GM21390 (cell line): ENCODE measurements at regions not wholly inside any gene's neighbourhood (a gene's known extent, or its start where the extent isn't known, plus 50 kb on each side); places are given as distances from the start of the nearest gene placed in this dataset.
"Not testable (repeated sequence)": the region's sequence is repeated elsewhere in the genome, so short reads cannot be mapped to it uniquely, and the experiment has no call there.

ENCODE experiments used
- ATAC-seq: cut with Tn5 transposase; IDR thresholded peaks from one replicate; pipeline ENCODE4 v1.9.1; 2021; ENCODE audit not compliant: unreplicated experiment

DNA sequence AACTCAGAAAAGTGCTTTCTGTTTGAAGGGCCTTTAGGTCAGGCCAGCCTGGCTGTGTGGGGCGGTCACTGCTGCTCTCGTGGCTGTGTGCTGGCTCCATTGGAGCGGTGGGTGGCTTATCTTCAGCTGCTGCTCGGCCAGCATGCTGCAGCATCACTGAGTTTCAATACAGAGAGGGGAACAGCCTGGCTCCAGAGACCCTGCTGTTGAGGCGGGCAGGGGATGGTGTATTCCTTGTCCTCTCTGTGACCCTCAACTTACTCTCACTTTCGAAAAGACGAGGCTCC, 248.5 kb upstream of the ONECUT1 start:
- ATAC-seq: no peak

DNA sequence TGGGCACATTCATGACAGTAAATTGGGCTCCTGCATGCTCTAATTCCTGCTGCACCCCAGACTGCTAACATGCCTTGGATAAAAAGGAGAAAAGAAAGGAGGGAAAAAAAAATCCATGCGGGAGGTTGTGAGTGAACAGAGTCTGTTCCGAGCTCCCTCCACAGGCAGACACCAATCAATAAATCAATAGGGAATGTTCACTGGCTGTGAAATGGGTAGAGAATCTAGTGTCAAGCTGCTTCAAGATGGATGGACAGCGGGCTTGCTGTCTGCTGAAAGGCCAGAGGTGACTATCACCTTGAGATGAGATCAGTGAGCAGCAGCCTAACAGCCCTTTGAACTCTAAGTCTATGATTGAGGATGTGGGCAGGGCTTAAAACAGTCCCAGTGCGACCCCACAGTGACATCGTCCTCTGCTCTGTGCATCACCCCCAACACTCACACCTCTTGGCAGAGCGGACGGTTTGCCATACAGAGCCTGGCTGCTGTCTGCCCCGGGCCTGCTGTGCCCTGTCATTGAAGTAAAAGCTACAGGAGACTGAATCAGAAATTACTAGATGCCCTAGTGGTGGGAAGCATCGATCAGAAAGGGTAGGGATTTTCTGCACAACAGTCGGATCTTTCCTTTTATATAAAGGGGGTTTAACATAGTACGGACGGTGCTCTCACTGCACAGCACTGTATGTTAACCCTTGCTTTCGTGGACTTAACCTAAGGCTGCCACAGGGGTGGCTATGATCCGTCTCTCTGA, 247.9 kb upstream of the ONECUT1 start:
- ATAC-seq: no peak

DNA sequence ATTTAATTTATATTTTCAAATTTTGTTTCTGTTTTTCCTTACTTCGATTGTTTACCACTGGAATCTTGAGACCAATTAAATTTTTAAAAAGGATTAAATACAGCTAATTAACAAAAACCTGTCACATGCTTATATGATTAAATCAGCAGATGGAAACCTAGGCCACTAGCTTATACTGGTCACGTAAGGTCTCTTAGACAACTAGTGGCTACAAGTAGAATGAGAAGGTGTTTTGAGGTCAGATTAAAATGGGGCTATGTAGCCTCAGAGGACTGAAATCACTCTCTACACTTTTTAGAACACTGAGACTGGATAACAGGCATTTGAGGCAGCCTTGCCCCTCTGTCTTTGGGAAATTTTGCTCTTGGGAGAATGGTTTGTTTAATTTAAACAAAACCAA, 246.5 kb upstream of the ONECUT1 start:
- no peak for ATAC-seq

DNA sequence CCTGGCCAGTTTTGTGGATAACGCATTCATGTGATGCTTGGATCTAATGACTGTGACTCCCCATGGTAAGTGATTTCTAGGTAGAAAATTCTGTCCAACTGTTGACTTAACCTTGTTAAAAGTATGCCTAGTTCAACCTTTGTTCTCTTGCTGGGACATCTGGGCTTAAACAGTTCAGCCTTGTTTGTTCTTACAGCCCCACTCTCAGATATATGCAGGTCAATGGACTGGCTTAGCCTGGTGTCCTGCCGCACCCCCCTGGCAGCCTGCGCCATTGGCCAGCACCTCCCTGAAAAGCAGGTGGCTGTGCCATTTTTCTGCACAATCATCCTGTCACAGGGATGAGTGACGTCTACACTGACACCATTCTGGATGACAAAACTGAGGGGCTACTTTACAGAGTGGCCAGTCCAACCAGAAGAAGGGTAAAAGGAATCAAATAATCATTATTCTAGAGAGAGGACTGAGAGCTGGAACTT, 244.7 kb upstream of the ONECUT1 start:
- no peak for ATAC-seq

DNA sequence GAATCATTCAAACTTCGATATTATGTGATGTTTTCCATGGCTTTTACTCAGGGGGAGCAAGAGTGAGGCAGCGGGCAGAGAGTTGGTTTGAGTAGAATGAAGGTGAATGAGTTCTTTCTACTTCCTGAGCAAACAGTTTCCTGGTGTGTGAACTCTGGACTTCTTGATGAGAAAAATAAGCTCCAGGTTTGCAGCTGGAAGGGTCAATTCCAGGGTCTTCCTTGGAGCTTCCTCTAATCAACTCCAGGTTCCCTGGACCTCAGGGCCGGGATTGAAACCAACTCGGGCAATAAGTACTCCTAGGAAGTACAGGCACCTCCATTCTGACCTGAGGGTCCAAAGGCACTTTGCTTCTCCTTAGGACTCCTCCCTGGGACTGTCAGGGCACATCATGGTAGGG, 243.6 kb upstream of the ONECUT1 start:
- no peak for ATAC-seq

DNA sequence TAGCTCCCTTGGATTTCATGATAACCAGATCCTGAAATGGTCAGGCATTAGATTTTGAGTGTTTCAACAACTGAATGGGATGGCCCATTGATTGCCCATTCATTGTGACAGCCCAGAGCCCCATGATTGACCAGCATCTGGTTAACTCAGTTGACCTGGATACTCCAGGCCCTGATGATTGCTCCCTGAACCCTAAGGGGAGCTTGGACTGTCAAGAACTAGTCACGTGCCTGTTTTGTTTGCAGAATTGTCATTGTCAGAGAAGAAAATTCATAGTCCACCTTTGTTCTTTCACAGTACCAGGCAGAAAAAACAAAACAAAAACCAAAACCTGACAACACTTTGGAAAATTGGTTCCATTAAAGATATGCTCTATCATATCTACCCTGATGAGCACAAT, 241.3 kb upstream of the ONECUT1 start:
- ATAC-seq: no peak

DNA sequence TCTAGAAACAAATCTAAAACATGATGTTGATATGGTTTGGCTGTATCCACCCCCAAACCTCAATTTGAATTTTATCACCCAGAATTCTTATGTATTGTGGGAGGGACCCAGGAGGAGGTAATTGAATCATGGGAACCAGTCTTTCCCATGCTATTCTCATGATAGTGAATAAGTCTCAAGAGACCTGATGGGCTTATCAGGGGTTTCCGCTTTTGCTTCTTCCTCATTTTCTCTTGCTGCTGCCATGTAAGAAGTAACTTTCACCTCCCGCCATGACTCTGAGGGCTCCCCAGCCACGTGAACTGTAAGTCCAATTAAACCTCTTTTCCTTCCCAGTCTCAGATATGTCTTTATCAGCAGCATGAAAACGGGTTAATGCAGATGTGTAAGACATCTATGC, 232.7 kb upstream of the ONECUT1 start:
- no peak for ATAC-seq

DNA sequence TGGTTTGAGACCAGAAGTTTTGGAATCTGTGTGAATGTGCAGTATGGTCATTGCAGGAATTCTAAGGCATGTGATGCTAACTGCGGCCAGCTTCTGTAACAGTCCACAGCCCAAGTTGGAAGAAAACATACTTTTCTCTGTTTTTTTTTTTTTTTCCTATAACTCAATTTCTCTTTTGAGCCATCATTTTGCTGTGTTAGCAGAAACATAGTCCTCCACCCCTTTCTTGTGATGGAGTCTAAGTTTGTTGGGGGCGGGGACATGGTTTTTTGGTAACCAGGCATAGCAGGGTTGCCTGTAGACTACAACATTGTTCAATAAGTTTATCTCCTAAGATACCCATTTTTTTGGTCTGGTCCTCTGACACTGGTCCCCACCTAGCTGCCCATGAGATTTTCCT, 223.2 kb upstream of the ONECUT1 start:
- no peak for ATAC-seq

DNA sequence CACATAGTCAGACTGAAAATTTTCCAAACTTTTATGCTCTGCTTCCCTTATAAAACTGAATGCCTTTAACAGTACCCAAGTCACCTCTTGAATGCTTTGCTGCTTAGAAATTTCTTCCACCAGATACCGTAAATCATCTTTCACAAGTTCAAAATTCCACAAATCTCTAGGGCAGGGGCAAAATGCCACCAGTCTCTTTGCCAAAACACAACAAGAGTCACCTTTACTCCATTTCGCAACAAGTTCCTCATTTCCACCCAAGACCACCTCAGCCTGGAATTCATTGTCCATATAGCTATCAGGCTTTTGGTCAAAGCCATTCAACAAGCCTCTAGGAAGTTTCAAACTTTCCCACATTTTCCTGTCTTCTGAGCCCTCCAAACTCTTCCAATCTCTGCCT, 221.6 kb upstream of the ONECUT1 start:
- ATAC-seq: not testable (repeated sequence)

DNA sequence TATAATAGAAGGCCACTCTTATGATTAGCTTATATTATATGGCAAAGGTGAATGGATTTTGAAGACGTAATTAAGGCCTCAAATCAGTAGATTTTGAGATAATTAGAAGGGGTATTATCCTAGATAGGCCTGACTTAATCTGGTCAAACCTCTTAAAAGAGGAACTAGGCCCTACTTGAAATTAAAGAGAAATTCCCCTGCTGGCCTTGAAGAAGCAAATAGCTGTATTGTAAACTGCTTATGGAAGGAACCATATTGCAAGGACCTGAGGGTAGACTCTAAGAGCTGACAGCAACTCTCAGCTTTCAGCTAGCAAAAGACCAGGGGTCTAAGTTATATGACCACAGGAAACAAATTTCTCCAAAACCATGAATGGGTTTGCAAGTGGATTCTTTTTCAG, 219.0 kb upstream of the ONECUT1 start:
- ATAC-seq: no peak

DNA sequence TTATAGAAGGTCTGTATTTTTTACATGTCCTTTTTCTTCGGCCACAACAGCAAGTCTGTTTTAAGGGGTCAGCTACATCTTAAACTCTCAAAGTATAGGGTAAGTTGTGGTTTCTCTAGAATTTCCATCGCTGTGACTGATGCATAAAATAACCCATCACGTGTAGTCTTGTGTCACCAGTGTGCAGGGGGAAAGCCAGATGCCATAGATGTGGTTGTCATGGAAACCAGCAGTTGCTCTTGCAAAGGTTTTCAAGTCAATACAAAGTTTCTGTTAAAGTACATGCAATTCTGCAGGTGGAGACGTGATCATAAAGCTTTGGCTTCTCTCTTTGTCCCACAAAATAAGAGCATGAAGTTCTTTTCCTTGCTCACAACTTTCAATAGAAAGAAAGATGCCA, 210.3 kb upstream of the ONECUT1 start:
- no peak for ATAC-seq

DNA sequence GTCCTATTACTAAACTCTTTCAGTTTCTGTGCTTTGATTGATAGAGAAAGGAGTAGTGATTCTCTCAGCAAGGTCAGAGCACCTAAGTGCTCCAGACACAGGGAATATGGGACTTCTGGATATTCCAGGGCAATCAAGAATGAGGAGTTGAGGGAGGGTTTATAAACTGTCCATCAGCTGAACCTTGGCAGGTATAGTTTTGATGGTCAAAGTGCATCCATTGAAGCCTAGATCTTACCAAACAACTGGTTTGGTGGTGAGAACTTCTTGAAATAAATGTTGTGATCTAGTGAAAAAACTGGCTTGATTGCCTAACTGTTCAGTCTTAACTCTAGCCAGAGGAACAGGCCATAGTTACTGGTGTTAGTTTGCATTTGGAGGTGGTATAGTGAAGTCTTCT, 207.0 kb upstream of the ONECUT1 start:
- ATAC-seq: no peak

DNA sequence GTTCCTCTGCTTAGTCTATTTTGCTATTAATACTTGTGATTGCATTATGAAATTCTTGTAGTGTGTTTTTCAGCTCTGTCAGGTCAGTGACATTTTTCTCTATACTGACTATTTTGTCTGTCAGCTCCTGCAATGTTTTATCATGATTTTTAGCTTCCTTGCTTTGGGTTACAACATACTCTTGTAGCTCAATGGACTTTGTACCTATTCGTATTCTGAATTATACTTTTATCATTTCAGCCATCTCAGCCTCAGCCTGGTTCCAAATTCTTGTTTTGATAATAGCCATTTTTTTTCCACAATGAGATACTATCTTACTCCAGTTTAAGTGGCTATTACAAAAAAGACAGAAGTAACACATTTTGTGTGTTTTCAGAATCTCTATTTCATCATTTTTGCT, 204.2 kb upstream of the ONECUT1 start:
- ATAC-seq: no peak

DNA sequence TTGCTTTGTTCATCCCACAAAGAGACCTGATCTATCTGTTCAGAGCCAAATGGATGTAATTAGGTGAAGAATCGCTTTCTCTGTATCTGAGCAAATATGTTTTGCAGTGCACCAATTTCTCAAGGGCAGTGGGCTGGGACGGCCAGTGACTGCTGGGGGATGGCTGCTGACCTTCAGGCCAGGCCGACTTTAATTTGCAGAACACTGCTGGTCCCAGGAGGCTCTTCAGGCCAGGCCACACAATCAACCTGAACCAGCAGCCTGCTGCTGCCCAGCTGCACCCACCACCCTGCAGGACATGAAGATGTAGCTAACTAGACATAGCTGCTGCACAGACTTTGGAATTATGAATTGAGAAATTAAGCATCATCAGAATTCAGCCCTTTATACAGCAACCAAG, 194.4 kb upstream of the ONECUT1 start:
- no peak for ATAC-seq

DNA sequence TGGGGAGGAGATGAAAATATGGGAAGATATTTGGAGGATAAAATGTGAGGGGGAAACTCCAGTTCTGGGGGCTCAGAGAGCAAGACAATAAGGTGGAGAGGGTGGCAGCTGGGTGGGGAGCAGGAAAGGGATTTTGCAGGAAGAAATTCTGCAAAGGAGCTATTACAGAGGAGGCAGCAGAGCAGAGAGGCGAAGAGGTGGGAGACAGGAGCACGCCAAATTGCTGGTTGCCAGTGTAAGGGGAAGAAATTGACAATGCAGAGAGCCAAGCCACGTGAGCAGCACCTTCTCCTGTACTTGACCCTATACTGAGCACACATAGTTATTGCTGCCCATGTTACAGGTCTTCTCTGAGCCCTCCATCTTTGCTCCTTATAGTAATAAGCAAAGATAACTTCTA, 190.3 kb upstream of the ONECUT1 start:
- ATAC-seq: no peak

DNA sequence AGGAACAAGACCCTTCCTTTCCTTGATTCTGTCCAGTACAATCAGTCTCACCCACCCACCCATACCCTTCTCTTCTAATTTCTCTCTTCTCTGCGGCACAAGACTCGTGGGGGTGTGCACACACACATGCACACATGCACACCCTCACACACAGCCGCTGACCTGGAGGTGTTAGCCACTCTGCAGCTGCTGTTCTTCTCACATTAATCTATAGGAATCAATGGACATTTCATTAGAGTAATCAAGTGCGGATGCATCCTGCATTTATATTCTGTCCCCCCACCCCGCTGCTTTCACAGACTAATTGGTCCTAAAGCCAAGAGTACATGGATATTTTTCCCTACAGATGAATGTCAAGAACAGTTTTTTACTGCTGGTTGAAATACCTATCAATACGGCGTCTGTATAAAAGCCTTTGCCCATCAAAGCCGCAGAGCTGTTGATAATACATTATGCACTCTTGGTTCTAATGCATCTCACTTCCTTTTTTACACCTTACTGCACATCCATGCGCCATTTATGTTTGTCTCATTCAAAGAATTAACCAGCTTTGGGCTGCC, 186.5 kb upstream of the ONECUT1 start:
- no peak for ATAC-seq

DNA sequence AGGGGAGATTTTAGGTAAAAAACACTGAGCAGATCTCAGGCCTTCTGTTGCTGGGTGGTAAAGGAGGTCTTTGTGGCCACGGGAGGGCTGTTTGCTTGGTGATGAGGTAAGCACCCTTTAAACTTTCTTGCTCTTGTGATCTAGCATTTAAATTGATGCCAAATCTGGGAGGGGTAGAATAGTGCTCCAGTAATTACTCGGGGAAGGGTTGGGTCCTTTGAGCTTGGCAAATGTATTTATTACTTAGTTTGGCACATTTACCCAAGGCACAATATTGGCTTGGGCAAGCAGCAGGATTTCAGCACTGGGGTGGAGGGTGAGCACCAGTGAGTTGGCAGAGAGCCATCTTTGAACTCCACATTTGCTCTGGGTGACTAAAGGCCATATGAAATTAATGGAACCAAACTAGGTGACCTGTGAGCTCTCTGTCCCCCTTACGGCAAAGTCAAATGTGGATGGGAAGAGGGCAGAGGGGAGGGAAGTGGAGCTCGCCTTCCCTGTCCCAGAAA, 185.9 kb upstream of the ONECUT1 start:
- ATAC-seq: no peak

DNA sequence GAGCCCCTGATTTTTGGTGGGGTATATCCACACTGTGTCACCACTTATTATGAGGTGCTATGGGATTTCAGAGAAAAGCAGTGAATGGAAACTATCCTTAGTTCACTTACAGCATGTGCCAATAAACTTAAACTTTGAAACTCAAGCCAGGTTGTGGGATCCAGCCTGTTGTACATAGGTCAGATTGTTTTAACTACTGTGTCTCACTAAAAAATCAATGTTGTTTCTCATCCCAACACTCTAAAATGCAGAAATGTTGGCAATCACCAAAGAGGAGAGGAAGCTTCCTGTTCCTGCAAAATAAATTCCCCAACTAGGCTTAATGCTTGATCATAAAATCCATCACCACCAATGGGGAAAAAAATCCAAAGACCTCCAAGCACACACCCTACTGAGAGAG, 173.7 kb upstream of the ONECUT1 start:
- no peak for ATAC-seq

DNA sequence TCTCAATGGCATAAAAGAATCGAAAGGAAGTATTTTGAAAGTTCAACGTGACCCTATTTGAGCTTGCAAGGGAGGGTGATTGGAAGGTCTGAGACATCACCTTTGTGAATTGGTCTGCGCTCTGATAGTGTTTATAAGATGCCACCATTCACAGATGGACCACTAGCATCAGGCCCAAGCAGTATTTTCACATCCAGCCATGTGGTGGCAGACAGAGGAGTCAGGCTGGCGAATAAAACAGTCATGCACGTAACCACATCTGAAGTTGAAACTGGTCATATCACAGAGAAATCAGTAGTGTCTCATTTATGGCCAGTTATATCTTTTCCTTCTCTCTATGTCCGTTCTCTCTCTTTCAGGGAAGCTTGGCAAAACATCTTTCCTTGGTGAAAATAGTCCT, 170.1 kb upstream of the ONECUT1 start:
- no peak for ATAC-seq

DNA sequence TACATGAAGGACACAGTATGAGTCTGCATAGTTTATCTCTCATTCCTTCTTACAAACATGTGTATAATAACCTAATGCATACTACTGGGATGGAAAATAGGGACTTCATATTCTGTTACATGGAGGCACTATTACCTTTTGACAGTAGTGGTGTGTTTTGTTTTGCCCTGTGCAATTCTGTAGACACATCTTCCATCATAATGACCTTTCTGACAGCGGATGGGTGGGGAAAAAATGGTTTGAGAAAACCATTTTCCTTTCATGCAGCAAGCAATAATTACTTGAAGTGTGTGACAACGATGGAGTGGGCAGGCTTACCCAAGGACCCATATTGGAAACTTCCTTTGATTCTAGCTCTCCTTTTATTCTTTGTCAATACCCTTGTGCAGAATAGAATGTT, 153.6 kb upstream of the ONECUT1 start:
- no peak for ATAC-seq

DNA sequence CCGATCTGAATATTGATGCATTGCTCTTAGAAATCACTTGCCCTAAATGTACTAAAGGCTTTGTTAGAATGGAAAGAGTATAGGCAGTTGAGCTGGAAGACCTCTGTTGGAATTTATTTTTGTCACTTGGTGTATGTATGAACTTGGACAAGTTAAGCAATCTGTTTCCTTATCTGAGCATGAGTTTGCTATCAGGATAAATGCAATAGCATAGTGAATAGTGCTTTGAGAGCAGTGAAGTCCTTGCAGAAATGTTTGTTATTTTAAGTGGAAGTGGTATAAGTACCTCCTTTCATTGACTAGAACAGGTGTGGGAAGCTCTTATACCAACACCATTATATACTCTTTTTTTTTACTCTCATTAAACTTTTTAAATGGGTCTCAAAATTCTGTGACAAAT, 146.4 kb upstream of the ONECUT1 start:
- no peak for ATAC-seq

DNA sequence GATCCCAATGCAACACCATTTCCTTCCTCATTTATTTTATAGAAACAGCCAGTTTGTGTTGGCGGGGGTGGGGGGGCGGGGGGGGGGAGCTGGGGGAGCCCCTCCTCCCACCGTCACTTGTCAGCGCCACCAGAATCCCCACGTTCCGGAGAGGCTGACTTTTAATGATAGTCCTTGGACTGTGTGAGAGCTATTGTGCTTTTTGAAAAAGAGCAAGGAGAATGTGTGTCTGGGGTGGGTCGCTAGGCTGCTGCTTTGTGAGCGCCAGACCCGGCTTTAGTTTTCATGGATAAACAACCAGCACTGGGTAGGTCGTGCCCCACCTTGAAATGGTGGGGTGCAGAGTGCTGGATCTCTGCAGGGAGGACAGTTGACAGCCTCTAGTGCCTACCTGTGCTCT, 135.0 kb upstream of the ONECUT1 start:
- ATAC-seq: no peak

DNA sequence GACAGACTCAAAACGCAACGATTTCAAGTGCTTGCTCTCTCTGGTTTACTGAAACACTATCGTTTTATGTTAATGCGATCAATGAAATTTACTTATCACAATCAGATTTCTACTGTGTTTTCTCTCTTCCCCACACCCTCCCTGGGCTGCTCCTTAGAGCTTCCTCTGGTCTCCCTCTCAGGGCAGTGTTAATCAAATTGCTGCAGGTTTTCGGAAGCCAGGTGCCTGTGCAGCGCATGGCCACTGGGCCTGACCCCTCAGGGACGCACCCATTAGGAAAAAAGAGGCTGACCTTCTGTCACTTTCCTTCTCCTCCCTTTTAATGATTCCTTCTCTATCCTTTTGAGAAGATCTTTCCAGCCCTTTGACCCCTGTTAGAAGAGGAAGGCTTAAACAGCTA, 134.5 kb upstream of the ONECUT1 start:
- no peak for ATAC-seq
